HCT116 (cell line): ENCODE measurements at regions not wholly inside any gene's neighbourhood (a gene's known extent, or its start where the extent isn't known, plus 50 kb on each side); places are given as distances from the start of the nearest gene placed in this dataset.

Experiments
- ATF3 ChIP-seq: IDR thresholded peaks from 2 replicates; pipeline ENCODE4 v1.6.1; 2012
- CEBPB ChIP-seq: IDR thresholded peaks from 2 replicates; pipeline ENCODE4 v1.6.1; 2012; ENCODE audit warnings: low read depth
- EZH2 ChIP-seq: fragments of 200-600 bp; sonication (generic); IDR thresholded peaks from 2 replicates; pipeline ENCODE4 v1.6.1; 2017; ENCODE audit warnings: antibody characterized with exemption, mixed run types
- POLR2AphosphoS5 ChIP-seq: IDR thresholded peaks from 2 replicates; pipeline ENCODE4 v1.6.1; 2011; ENCODE audit warnings: mild to moderate bottlenecking, low read depth, low read length, moderate library complexity
- YY1 ChIP-seq: IDR thresholded peaks from 2 replicates; pipeline ENCODE4 v1.6.1; 2011; ENCODE audit warnings: low read length, low read depth, moderate library complexity, mild to moderate bottlenecking; ENCODE audit not compliant: insufficient replicate concordance; ENCODE audit errors: extremely low read depth

DNA sequence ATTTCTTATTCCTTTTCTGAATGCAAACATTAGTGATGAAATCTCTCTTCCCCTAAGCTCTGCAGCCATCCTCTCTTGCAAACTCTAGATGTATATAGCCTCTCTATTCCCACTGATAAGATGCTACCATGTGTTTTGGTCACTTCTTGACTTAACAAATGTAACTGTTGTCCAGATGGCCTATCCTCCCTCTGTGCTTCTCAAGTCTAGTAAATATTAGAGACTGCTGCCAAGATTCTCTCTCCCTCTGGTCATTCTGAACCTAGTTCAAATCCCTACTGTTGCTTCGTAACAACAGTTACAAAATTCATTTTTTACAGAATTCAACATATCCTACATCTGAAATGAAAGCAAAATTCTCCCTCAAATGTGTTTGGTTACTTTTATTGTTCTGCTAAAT, 156.6 kb downstream of the TXNL1 start:
- TF ChIP-seq POLR2AphosphoS5 = no peak
- TF ChIP-seq EZH2 = no peak
- no peak for TF ChIP-seq CEBPB
- no peak for TF ChIP-seq YY1
- no peak for TF ChIP-seq ATF3
